HepG2 (cell line): ENCODE measurements at regions not wholly inside any gene's neighbourhood (a gene's known extent, or its start where the extent isn't known, plus 50 kb on each side); places are given as distances from the start of the nearest gene placed in this dataset.

ENCODE experiments used
- DZIP1 ChIP-seq: sonication (generic); formaldehyde crosslinking; IDR thresholded peaks from 2 replicates; pipeline ENCODE4 v1.5.0; 2020; ENCODE audit warnings: mild to moderate bottlenecking, missing genetic modification reagents
- JUND ChIP-seq: sonication (generic); formaldehyde crosslinking; IDR thresholded peaks from 2 replicates; pipeline ENCODE4 v1.8.0; 2022; ENCODE audit warnings: mild to moderate bottlenecking, missing genetic modification reagents
- MTA1 ChIP-seq: sonication (generic); formaldehyde crosslinking; IDR thresholded peaks from 2 replicates; pipeline ENCODE4 v1.4.0; 2020; ENCODE audit warnings: missing genetic modification reagents, mild to moderate bottlenecking, borderline replicate concordance
- NAIF1 ChIP-seq: sonication (generic); formaldehyde crosslinking; IDR thresholded peaks from 2 replicates; pipeline ENCODE4 v1.5.0; 2020; ENCODE audit warnings: mild to moderate bottlenecking, missing genetic modification reagents, borderline replicate concordance
- RNF2 ChIP-seq: fragments of 450-650 bp; conservative IDR thresholded peaks from 2 replicates; pipeline ENCODE4 v1.6.1; 2016; ENCODE audit warnings: low read depth
- SMAD1 ChIP-seq: sonication (generic); formaldehyde crosslinking; IDR thresholded peaks from 2 replicates; pipeline ENCODE4 v1.4.0; 2020; ENCODE audit warnings: missing genetic modification reagents, low read depth, mild to moderate bottlenecking, borderline replicate concordance
- ZBTB40 ChIP-seq, 2 experiments: fragments of 450-650 bp in 1 of 2; sonication (generic) in 1 of 2; formaldehyde crosslinking in 1 of 2; IDR thresholded peaks; 2 replicates each; pipeline versions ENCODE4 v1.6.1 to v1.8.0; 2016 to 2022; ENCODE audit warnings: antibody characterized with exemption in 1 of 2, mild to moderate bottlenecking in 1 of 2, missing genetic modification reagents in 1 of 2
- ZBTB7A ChIP-seq: sonication (generic); formaldehyde crosslinking; IDR thresholded peaks from 2 replicates; pipeline ENCODE4 v1.8.0; 2022; ENCODE audit warnings: mild to moderate bottlenecking, missing genetic modification reagents
- ZNF253 ChIP-seq: sonication (generic); formaldehyde crosslinking; IDR thresholded peaks from 2 replicates; pipeline ENCODE4 v1.8.0; 2022; ENCODE audit warnings: mild to moderate bottlenecking, missing genetic modification reagents, borderline replicate concordance
- ZNF446 ChIP-seq: sonication (generic); formaldehyde crosslinking; IDR thresholded peaks from 2 replicates; pipeline ENCODE4 v1.5.0; 2020; ENCODE audit warnings: mild to moderate bottlenecking, missing genetic modification reagents
- ZNF792 ChIP-seq: IDR thresholded peaks from 2 replicates; pipeline ENCODE4 v1.6.1; 2016
- TF ChIP-seq, protein P1 (sequence below): sonication (generic); formaldehyde crosslinking; IDR thresholded peaks from 2 replicates; pipeline ENCODE4 v1.4.0; 2020; ENCODE audit warnings: missing genetic modification reagents, borderline replicate concordance

DNA sequence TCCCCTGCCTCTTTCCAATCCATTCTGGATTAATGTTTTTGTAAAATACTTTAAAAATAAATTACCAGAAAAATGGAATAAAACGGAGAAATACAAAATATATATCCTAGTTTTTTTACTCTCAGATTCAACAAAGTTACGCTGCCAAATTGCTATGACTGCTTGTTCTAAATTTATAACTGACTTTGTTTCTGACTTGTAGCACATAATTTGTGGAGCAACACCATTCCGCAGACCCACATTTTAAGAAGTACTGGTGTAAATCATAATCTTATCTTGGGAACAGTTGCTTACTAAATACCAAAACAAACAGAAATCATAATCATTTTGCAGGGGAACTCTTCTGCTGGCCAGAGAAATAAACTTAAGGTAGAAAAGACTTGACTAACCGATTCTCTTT lies 339.4 kb upstream of the CBLB start (continued):
- TF ChIP-seq ZBTB40 (IDR thresholded peaks at IDR 0.05) (no peak), ZBTB40 (CRISPR knock-in tag; IDR thresholded peaks at IDR 0.05) (no peak), DZIP1 (no peak), ZNF792 (CRISPR knock-in tag) (no peak), NAIF1 (no peak), RNF2 (no peak), JUND (no peak), ZNF446 (CRISPR knock-in tag) (no peak), ZNF253 (CRISPR knock-in tag) (no peak), MTA1 (CRISPR knock-in tag) (no peak), SMAD1 (CRISPR knock-in tag) (no peak), ZBTB7A (CRISPR knock-in tag) (no peak)
- TF ChIP-seq, protein P1, sequence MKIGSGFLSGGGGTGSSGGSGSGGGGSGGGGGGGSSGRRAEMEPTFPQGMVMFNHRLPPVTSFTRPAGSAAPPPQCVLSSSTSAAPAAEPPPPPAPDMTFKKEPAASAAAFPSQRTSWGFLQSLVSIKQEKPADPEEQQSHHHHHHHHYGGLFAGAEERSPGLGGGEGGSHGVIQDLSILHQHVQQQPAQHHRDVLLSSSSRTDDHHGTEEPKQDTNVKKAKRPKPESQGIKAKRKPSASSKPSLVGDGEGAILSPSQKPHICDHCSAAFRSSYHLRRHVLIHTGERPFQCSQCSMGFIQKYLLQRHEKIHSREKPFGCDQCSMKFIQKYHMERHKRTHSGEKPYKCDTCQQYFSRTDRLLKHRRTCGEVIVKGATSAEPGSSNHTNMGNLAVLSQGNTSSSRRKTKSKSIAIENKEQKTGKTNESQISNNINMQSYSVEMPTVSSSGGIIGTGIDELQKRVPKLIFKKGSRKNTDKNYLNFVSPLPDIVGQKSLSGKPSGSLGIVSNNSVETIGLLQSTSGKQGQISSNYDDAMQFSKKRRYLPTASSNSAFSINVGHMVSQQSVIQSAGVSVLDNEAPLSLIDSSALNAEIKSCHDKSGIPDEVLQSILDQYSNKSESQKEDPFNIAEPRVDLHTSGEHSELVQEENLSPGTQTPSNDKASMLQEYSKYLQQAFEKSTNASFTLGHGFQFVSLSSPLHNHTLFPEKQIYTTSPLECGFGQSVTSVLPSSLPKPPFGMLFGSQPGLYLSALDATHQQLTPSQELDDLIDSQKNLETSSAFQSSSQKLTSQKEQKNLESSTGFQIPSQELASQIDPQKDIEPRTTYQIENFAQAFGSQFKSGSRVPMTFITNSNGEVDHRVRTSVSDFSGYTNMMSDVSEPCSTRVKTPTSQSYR (CRISPR knock-in tag), result no peak
